Activated naive CD4-positive, alpha-beta T cell treated with Interleukin-2 at 50 U/mL for 16 hours (primary cell): ENCODE measurements at regions not wholly inside any gene's neighbourhood (a gene's known extent, or its start where the extent isn't known, plus 50 kb on each side); places are given as distances from the start of the nearest gene placed in this dataset.

ENCODE experiments used
- DNase-seq: peaks from one replicate; pipeline ENCODE4 v3.0.0-alpha.2; 2020

DNA sequence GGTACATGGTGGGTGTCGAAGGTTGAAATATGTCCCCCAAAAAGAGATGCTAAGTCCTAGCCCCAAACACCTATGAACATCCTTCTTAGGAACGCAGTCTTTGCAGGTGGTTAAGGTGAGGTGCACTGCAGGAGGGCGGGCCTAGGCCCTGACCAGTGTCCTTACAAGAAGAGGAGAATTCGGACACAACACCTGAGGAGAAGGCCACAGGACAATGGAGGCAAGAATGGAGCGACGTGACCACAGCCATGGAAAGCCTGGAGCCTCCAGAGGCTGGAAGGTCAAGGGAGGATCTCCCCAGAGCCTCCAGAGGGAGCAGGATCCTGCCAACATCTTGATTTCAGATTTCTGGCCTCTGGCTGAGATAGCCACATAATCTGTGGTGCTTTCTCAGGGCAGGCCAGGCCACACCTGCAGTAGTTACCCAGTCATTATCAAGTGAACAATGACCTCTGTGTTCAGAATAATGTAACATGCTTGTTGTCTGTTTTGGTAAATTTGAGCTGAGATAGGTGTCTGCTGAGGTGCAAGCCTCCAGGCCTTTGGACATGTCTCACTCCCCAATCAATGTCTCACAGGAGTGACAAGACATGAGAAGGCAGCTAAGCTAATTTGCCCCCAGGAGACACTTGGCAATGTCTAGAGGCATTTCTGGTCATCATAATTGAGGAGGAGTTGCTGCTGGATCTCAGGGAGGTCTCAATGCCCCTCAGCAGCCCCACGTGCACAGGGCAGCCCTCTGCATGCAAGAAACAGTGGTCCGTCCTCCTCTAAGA, 498.9 kb downstream of the BRD1 start:
- no peak for DNase-seq

DNA sequence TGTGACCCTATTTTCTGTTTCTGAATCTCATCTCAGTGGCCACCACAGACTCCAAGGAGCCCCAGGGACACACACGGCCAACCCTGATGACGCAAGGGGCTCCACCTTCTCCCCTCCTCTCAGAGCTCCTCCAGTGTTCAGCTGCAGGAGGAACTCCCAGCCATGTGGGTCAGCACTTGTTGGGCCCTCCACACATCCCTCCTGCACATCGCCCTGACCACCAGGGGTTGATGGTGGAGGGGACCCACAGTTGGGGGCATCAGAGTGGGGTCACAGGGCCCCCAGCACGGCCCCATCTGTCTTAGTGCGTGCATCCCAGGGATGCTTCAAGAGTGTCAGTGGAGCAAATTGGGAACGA, 499.6 kb downstream of the BRD1 start:
- DNase-seq: no peak

- no peak for DNase-seq
These were observed 500.1 kb downstream of the BRD1 start for GRCh38 chr22:49327411-49328117.

DNA sequence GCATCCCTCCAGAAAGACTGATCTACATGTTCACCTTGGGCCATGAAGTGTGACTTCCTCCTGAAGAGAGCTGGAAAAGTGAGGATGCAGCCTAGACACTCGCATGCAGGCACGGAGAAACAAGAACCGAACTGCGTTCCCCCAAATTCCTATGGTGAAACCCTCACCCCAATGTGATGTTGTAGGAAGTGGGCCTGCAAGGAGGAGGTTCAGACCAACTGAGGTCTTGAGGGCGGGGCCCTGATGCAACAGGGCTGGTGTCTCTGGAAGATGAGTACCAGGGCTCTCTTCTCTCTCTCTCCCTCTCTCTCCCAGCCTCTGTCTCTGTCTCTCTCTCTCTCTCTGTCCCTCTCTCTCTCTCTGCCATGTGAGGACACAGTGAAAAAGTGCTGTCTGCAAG, 501.1 kb downstream of the BRD1 start:
- DNase-seq: no peak

GRCh38 chr22:49325531-49326395, 501.9 kb downstream of the BRD1 start:
- DNase-seq: no peak

- DNase-seq: no peak
These were observed 502.9 kb downstream of the BRD1 start for GRCh38 chr22:49324527-49325491.

GRCh38 chr22:49323751-49324415, 503.8 kb downstream of the BRD1 start:
- DNase-seq: no peak

DNA sequence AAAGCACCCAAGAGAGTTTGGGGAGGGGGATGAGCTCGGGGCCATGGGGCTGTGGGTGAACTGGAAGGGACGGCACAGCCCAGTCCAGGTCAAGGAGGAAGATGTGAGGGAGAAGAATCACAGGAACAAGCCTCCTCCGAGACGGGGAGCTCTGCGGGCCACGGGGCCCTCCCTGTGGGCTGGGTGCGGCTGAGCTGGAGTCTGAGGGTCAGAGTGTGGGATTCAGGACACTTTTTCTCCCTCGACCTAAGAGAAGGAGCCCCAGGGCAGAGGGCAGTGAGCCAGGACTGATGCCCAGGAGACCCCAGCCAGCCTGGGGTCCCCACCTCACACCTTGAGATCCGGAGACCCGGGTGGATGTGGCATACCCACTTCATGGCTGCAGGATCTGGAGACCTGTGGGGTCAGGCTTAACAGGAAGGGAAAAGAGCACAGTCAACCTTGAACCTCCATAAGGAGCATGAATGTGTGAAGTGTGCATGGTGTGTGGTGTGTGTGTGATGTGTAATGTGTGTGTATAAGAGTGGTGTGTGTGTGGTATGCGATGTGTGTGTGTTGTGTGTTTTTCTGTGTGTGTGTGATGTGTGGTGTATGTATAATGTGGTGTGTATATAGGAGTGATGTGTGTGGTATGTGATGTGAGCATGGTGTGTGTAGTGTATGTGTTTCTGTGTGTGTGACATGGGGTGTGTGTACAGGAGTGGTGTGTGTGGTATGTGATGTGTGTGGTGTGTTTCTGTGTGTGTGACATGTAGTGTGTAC, 504.6 kb downstream of the BRD1 start:
- DNase-seq: no peak

GRCh38 chr22:49322231-49322630, 505.4 kb downstream of the BRD1 start:
- DNase-seq: no peak

DNA sequence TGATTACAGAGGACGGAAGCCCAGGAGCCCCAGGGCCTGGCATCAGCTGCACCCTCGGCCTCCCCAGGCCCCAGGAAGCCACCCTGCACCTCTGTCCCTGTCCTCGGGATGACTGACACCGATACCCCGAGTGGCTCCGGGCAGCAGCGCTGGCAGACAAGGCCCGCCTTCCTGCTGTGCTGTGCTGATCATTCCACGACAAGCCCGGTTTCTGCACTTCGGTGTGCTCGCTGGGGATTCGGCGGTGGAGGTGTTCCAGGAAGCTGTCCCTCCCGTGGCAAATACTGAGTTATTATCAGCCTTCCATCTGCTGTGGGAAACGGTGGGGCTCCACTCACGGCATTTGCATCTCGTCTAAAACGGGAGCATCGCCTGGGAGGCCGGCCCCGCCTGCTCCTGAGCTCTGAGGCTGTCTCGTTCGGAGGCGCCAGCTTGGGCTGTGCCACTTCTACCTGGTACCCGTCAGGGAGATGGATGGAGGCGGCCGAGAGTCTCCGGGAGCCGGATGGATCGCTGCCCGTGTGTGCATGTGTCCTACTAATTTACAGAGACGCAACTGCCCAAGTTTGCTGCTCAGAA, 506.1 kb downstream of the BRD1 start:
- no peak for DNase-seq

DNA sequence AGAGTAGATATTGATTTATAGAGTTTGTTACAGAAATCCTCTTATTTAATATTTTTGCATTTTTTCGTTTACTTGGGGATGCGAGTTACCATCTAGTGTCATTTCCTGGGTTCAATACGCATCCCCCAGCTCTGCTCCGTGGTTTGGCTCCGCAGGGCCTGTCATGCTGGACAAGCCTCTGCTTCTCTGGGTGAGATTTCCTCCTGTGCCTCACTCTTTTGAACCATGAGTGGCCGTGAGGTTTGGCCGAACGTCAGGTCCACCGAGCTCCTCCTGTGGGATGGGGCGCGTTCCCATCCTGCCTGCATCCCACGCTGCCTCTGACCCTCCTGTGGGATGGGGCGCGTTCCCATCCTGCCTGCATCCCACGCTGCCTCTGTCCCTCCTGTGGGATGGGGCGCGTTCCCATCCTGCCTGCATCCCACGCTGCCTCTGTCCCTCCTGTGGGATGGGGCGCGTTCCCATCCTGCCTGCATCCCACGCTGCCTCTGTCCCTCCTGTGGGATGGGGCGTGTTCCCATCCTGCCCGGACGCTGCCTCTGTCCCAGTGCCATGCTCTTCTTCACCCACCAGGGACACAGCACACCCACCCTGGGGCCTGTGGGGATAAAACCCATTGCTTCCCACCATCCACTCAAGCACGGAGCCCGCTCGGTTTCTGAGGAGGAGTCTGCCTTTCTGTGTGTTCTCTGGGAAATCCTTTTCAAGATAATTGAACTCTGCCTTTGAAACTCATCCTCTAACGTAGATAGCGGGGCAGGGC, 506.8 kb downstream of the BRD1 start:
- DNase-seq: no peak

DNA sequence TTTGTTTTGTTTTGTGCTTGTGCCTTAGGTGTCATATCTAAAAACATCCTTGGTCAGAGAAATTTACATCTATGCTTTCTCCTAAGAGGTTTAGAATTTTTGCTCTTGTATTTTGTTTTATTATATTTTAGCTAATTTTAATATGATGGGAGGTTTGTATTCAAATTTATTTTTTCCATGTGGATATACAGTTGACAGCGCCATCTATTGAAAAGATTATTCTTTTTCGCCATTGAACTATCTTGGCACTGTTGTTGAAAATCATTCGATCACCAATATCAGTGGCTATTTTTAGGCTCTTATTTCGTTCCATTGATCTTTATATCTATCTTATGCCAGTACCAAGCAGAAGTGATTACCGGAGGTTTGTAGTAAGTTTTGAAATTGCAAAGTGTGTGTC, 510.3 kb downstream of the BRD1 start:
- DNase-seq: no peak

DNA sequence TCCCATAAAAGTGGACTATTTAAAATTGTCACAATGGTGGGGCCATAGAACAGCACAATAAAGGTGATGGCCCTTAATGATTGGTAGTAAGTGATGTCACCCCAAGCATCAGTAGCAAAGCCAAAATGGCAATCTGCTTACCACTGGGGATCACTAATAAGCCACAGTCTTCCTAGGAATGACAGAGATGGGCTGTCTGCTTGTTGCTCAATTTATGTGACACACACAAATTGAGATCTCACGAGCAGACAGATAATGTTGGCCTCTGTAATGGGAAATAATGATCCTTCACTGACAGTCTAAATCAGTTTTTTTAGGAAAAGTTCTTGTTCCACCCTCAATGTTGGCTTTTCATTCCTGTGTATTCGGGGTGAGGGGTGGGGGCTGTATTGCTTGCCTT, 515.1 kb downstream of the BRD1 start:
- no peak for DNase-seq

GRCh38 chr22:49310354-49310753, 517.3 kb downstream of the BRD1 start:
- no peak for DNase-seq

- DNase-seq: no peak
These were observed 519.4 kb downstream of the BRD1 start for GRCh38 chr22:49308300-49308699.

GRCh38 chr22:49307870-49308269, 519.8 kb downstream of the BRD1 start:
- DNase-seq: no peak

DNA sequence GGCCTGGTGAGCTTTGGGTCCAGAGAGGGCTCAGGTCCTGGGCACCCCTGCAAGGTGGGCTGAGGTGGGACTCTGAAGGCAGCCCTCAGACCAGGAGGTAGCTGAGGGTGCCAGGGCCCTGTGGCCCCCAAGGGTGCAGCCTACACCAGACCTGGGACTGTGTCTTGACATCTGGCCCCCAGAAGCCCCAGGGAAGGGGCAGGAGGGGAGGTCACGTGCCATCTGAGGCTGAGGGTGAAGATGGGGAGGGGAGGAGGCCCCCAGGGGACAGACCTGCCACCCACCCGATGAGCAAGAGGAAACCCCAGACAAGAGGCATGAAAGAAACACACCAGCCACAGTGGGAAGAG, 520.2 kb downstream of the BRD1 start:
- no peak for DNase-seq

DNA sequence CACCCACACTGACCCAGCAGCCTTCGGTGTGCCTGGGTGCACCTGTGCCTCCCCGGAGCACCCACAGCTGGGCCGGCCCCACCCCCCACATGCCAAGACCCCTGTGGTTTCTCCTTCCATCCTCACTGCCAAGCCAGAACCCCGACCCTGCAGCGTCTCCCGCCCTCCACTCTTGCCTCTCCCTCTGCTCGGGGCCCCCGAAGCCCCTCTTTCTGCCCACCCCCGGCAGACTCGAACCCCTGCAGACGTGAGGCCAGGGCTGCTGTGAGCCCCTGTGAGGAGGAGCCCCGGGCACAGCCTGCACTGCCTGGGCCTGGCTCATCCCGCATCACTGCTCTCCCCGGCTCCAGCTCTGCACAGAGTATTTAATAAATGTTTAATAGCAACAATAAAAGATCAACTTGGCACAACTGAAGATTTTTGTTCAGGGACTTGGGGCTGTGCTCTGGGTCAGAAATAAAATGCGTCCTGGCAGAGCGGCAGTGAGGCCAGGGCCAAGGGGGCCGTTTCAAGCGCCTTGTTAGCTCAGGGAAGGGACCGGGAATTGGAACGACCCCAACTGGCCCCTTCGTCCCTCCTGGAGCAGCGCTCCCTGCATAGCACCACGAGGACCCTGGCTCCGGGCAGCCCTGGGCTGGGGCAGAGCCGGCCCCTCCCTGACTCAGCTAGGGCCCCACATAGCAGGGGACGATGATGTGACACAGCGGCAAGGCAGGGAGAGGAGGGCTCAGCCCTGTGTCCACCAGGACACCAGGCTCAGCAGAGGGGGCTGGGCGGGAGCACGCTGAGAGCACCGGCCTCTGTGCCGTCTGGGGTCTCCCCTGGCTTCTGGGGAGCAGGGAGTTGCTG, 520.8 kb downstream of the BRD1 start:
- DNase-seq: no peak
